Stomach (tissue), 4 donors: ENCODE measurements at regions not wholly inside any gene's neighbourhood (a gene's known extent, or its start where the extent isn't known, plus 50 kb on each side); places are given as distances from the start of the nearest gene placed in this dataset.

ENCODE experiments used
- POLR2A ChIP-seq, 4 donors: fragments of 450-650 bp; IDR thresholded peaks; one replicate each; pipeline ENCODE4 v1.6.1; 2016; ENCODE audit warnings: antibody characterized with exemption in 4 of 4, control low read depth in 2 of 4, mild to moderate bottlenecking in 1 of 4, moderate library complexity in 1 of 4
- POLR2AphosphoS5 ChIP-seq, 3 donors: sonication (generic); formaldehyde crosslinking; IDR thresholded peaks; one replicate each; pipeline ENCODE4 v1.6.1; 2016; ENCODE audit warnings: antibody characterized with exemption in 3 of 3
- TF ChIP-seq, protein P1 (sequence below), 7 experiments: fragments of 450-650 bp in 4 of 7; fragments of 200-600 bp in 3 of 7; sonication (generic) in 3 of 7; IDR thresholded peaks; one replicate each; pipeline ENCODE4 v1.5.1; 2016 to 2019; ENCODE audit warnings: antibody characterized with exemption in 7 of 7, control low read depth in 2 of 7, mild to moderate bottlenecking in 1 of 7

- TF ChIP-seq, protein P1, sequence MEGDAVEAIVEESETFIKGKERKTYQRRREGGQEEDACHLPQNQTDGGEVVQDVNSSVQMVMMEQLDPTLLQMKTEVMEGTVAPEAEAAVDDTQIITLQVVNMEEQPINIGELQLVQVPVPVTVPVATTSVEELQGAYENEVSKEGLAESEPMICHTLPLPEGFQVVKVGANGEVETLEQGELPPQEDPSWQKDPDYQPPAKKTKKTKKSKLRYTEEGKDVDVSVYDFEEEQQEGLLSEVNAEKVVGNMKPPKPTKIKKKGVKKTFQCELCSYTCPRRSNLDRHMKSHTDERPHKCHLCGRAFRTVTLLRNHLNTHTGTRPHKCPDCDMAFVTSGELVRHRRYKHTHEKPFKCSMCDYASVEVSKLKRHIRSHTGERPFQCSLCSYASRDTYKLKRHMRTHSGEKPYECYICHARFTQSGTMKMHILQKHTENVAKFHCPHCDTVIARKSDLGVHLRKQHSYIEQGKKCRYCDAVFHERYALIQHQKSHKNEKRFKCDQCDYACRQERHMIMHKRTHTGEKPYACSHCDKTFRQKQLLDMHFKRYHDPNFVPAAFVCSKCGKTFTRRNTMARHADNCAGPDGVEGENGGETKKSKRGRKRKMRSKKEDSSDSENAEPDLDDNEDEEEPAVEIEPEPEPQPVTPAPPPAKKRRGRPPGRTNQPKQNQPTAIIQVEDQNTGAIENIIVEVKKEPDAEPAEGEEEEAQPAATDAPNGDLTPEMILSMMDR (IDR thresholded peaks at IDR 0.05): no peak
- TF ChIP-seq POLR2AphosphoS5 (IDR thresholded peaks at IDR 0.05): no peak
- no peak for TF ChIP-seq POLR2A (IDR thresholded peaks at IDR 0.05)
Observed at GRCh38 chr3:1955750-1956149, 142.9 kb upstream of the CNTN4 start.
